ENCODE measurements at regions not wholly inside any gene's neighbourhood (a gene's known extent, or its start where the extent isn't known, plus 50 kb on each side); places are given as distances from the start of the nearest gene placed in this dataset.

DNA sequence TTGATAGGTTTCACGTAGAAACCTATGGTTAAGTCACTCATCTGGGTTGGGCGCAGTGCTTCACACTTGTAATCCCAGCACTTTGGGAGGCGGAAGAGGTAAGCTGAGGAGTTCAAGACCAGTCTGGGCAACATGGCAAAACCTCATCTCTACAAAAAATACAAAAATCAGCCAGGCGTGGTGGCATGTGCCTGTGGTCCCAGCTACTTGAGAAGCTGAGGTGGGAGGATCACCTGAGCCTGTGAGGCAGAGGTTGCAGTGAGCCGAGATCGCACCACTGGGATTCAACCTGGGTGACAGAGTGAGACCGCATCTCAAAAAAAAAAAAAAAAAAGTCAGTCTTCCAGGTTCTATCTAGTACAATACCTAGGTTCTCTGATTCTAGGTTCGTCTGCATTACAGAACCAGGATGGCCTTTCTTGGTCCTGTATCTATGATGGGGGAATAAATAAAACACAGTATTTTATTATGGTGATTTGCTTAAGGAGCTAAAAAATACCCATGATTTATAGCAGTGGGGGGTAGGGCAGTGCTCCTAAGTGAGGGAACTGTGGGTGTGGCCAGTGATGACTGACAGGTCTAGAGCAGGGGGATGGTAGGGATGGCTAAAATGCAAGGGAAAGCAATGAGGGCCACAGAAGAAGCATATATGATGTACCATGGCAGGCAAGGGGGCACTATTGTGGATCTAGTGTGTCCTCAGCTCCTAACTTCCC, 65.5 kb upstream of the NUP160 start (continued):
- TF ChIP-seq, protein P1, sequence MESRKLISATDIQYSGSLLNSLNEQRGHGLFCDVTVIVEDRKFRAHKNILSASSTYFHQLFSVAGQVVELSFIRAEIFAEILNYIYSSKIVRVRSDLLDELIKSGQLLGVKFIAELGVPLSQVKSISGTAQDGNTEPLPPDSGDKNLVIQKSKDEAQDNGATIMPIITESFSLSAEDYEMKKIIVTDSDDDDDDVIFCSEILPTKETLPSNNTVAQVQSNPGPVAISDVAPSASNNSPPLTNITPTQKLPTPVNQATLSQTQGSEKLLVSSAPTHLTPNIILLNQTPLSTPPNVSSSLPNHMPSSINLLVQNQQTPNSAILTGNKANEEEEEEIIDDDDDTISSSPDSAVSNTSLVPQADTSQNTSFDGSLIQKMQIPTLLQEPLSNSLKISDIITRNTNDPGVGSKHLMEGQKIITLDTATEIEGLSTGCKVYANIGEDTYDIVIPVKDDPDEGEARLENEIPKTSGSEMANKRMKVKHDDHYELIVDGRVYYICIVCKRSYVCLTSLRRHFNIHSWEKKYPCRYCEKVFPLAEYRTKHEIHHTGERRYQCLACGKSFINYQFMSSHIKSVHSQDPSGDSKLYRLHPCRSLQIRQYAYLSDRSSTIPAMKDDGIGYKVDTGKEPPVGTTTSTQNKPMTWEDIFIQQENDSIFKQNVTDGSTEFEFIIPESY (IDR thresholded peaks at IDR 0.05): no peak
- no peak for TF ChIP-seq GABPA (IDR thresholded peaks at IDR 0.05 in 1 of 2, conservative IDR thresholded peaks at IDR 0.05 in 1 of 2)
- no peak for TF ChIP-seq YY1 (IDR thresholded peaks at IDR 0.05)
- TF ChIP-seq RAD21 (IDR thresholded peaks at IDR 0.05): no peak
- TF ChIP-seq EGR1 (IDR thresholded peaks at IDR 0.05; ENCODE audit: low read depth in 2 of 2): no peak
- no peak for TF ChIP-seq TAF1 (conservative IDR thresholded peaks at IDR 0.05)
- no peak for TF ChIP-seq FOXA1 (IDR thresholded peaks at IDR 0.05)

DNA sequence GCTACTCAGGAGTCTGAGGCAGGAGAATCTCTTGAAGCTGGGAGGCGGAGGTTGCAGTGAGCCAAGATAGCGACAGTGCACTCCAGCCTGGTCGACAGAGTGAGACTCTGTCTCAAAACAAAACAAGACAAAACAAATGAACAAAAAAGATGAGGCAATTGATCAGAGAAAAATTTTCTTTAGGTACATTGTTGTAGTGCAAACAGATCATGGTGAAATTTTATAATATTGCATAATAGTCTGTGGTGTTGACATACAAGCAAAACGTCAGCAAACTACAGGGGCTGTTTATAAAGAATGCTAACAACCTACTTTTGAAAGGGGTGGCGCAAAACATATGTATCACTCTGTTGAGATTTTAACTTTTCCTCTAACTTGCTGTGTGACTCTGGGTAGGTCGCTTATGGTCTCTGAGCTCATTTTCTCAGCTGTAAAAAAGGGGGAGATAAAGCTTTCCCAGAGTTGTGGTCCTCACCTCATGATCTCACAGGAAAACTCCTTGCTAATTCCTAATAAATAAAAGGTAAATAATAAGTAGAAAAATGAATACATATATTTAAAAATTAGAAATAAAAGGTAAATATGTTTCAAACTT, 64.8 kb upstream of the NUP160 start:
- Histone ChIP-seq H3K36me3 (ENCODE audit: control insufficient read depth in 4 of 4, insufficient read depth in 3 of 4, low read depth in 1 of 4, low read length in 3 of 4) (no peaks in the 10 kb centered on the region), H3K27me3 (ENCODE audit: control insufficient read depth in 4 of 4, insufficient read depth in 4 of 4, low read length in 3 of 4) (no peaks in the 10 kb centered on the region), H3K4me1 (ENCODE audit: control insufficient read depth in 4 of 4, insufficient read depth in 4 of 4, low read length in 3 of 4) (peaks cover 0 to 3% (median 0%) of the 10 kb centered on the region in 4 donors), H3K9ac (ENCODE audit: low read depth in 1 of 2, low read length in 2 of 2) (no peak overlapping the region), H3K27ac (ENCODE audit: low read depth in 1 of 2, low read length in 2 of 2) (no peak overlapping the region), H3K4me3 (ENCODE audit: low read depth in 1 of 3, low read length in 3 of 3) (no peak overlapping the region), H3K9me3 (ENCODE audit: control insufficient read depth in 4 of 4, low read length in 3 of 4) (no peaks in the 10 kb centered on the region)
- DNase-seq (ENCODE audit: low spot score): no peak
- no peak for TF ChIP-seq FOXA2 (IDR thresholded peaks at IDR 0.05)
- TF ChIP-seq GABPA (IDR thresholded peaks at IDR 0.05 in 1 of 2, conservative IDR thresholded peaks at IDR 0.05 in 1 of 2): no peak
- TF ChIP-seq, protein P2, sequence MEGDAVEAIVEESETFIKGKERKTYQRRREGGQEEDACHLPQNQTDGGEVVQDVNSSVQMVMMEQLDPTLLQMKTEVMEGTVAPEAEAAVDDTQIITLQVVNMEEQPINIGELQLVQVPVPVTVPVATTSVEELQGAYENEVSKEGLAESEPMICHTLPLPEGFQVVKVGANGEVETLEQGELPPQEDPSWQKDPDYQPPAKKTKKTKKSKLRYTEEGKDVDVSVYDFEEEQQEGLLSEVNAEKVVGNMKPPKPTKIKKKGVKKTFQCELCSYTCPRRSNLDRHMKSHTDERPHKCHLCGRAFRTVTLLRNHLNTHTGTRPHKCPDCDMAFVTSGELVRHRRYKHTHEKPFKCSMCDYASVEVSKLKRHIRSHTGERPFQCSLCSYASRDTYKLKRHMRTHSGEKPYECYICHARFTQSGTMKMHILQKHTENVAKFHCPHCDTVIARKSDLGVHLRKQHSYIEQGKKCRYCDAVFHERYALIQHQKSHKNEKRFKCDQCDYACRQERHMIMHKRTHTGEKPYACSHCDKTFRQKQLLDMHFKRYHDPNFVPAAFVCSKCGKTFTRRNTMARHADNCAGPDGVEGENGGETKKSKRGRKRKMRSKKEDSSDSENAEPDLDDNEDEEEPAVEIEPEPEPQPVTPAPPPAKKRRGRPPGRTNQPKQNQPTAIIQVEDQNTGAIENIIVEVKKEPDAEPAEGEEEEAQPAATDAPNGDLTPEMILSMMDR (IDR thresholded peaks at IDR 0.05; ENCODE audit: low read depth, low read length, missing input control): no peak
- TF ChIP-seq JUND (IDR thresholded peaks at IDR 0.05): no peak
- TF ChIP-seq, protein P3, sequence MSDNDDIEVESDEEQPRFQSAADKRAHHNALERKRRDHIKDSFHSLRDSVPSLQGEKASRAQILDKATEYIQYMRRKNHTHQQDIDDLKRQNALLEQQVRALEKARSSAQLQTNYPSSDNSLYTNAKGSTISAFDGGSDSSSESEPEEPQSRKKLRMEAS (IDR thresholded peaks at IDR 0.05): no peak
- TF ChIP-seq, protein P4, sequence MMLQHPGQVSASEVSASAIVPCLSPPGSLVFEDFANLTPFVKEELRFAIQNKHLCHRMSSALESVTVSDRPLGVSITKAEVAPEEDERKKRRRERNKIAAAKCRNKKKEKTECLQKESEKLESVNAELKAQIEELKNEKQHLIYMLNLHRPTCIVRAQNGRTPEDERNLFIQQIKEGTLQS (IDR thresholded peaks at IDR 0.05): no peak
- TF ChIP-seq YY1 (IDR thresholded peaks at IDR 0.05): no peak
- WGBS: 49% methylated on average over 6 of the region's 6 CpGs

DNA sequence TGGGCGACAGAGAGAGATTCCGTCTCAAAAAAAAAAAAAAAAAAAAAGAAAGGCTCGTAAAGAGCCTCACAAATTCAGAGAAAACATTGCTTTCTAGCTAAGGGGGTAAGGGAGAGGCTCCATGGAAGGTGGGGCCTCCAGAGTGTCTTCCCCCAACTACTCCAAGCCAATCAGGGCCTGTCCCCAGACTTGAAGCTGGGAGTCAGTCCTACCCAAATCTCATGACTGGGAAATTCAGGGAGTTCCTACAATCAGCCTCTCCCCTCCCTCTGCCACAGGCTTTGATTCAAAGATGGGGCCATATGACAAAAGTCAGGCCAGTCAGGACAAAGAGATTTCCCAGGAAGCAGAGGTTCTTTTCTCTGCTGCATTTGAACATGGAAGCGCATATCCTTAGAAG, 63.0 kb upstream of the NUP160 start:
- no peak overlapping the region for H3K4me3 ChIP-seq (ENCODE audit: low read depth in 1 of 3, low read length in 3 of 3)
- H3K27me3 ChIP-seq (ENCODE audit: control insufficient read depth in 4 of 4, insufficient read depth in 4 of 4, low read length in 3 of 4): no peaks in the 10 kb centered on the region
- DNase-seq (ENCODE audit: low spot score): no peak
- no peaks in the 10 kb centered on the region for H3K36me3 ChIP-seq (ENCODE audit: control insufficient read depth in 4 of 4, insufficient read depth in 3 of 4, low read depth in 1 of 4, low read length in 3 of 4)
- H3K9ac ChIP-seq (ENCODE audit: low read depth in 1 of 2, low read length in 2 of 2): no peak overlapping the region
- WGBS: 88% methylated on average over 2 of the region's 4 CpGs
- H3K27ac ChIP-seq (ENCODE audit: low read depth in 1 of 2, low read length in 2 of 2): no peak overlapping the region
- H3K4me1 ChIP-seq (ENCODE audit: control insufficient read depth in 4 of 4, insufficient read depth in 4 of 4, low read length in 3 of 4): peaks cover 0 to 3% (median 0%) of the 10 kb centered on the region in 4 donors
- no peaks in the 10 kb centered on the region for H3K9me3 ChIP-seq (ENCODE audit: control insufficient read depth in 4 of 4, low read length in 3 of 4)
- TF ChIP-seq, protein P1 (IDR thresholded peaks at IDR 0.05): no peak
- TF ChIP-seq FOXA1 (IDR thresholded peaks at IDR 0.05): no peak
- no peak for TF ChIP-seq EGR1 (IDR thresholded peaks at IDR 0.05; ENCODE audit: low read depth in 2 of 2)
- TF ChIP-seq YY1 (IDR thresholded peaks at IDR 0.05): no peak
- TF ChIP-seq GABPA (IDR thresholded peaks at IDR 0.05 in 1 of 2, conservative IDR thresholded peaks at IDR 0.05 in 1 of 2): no peak
- TF ChIP-seq SP1 (IDR thresholded peaks at IDR 0.05): no peak
- TF ChIP-seq HNF4A (conservative IDR thresholded peaks at IDR 0.05): no peak
- TF ChIP-seq, protein P4 (IDR thresholded peaks at IDR 0.05): no peak
- no peak for TF ChIP-seq RXRA (IDR thresholded peaks at IDR 0.05)
- TF ChIP-seq, protein P5, sequence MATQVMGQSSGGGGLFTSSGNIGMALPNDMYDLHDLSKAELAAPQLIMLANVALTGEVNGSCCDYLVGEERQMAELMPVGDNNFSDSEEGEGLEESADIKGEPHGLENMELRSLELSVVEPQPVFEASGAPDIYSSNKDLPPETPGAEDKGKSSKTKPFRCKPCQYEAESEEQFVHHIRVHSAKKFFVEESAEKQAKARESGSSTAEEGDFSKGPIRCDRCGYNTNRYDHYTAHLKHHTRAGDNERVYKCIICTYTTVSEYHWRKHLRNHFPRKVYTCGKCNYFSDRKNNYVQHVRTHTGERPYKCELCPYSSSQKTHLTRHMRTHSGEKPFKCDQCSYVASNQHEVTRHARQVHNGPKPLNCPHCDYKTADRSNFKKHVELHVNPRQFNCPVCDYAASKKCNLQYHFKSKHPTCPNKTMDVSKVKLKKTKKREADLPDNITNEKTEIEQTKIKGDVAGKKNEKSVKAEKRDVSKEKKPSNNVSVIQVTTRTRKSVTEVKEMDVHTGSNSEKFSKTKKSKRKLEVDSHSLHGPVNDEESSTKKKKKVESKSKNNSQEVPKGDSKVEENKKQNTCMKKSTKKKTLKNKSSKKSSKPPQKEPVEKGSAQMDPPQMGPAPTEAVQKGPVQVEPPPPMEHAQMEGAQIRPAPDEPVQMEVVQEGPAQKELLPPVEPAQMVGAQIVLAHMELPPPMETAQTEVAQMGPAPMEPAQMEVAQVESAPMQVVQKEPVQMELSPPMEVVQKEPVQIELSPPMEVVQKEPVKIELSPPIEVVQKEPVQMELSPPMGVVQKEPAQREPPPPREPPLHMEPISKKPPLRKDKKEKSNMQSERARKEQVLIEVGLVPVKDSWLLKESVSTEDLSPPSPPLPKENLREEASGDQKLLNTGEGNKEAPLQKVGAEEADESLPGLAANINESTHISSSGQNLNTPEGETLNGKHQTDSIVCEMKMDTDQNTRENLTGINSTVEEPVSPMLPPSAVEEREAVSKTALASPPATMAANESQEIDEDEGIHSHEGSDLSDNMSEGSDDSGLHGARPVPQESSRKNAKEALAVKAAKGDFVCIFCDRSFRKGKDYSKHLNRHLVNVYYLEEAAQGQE (IDR thresholded peaks at IDR 0.05): no peak
- no peak for TF ChIP-seq JUND (IDR thresholded peaks at IDR 0.05)
- TF ChIP-seq, protein P3 (IDR thresholded peaks at IDR 0.05): no peak
